H1 (cell line): ENCODE measurements at regions not wholly inside any gene's neighbourhood (a gene's known extent, or its start where the extent isn't known, plus 50 kb on each side); places are given as distances from the start of the nearest gene placed in this dataset.

Experiments used
- CEBPB ChIP-seq: IDR thresholded peaks from 2 replicates; pipeline ENCODE4 v1.6.1; 2012; ENCODE audit warnings: low read depth, low read length
- CTBP2 ChIP-seq: IDR thresholded peaks from 2 replicates; pipeline ENCODE4 v1.7.0; 2011; ENCODE audit warnings: borderline replicate concordance, mild to moderate bottlenecking, moderate library complexity, mixed read lengths, low read length; ENCODE audit not compliant: insufficient read depth, insufficient read length
- HDAC2 ChIP-seq, 2 experiments: fragments of 300-600 bp in 1 of 2; sonication (generic) in 1 of 2; IDR thresholded peaks; 2 replicates each; pipeline ENCODE4 v1.6.1; 2011 to 2012; ENCODE audit warnings: low read depth in 2 of 2, low read length in 2 of 2, mild to moderate bottlenecking in 2 of 2, moderate library complexity in 2 of 2, borderline replicate concordance in 1 of 2, inconsistent platforms in 1 of 2
- RAD21 ChIP-seq, 2 experiments: IDR thresholded peaks in 1 of 2; conservative IDR thresholded peaks in 1 of 2; 2 replicates each; pipeline ENCODE4 v1.6.1; 2011; ENCODE audit warnings: low read depth in 2 of 2, low read length in 2 of 2, improper control_type of control experiment in 1 of 2, inconsistent platforms in 1 of 2, mild to moderate bottlenecking in 1 of 2, moderate library complexity in 1 of 2
- RXRA ChIP-seq: IDR thresholded peaks from 2 replicates; pipeline ENCODE4 v1.6.1; 2011; ENCODE audit warnings: low read depth, mild to moderate bottlenecking, low read length, moderate library complexity; ENCODE audit not compliant: insufficient read depth
- SP4 ChIP-seq: IDR thresholded peaks from 2 replicates; pipeline ENCODE4 v1.6.1; 2012; ENCODE audit warnings: low read length, inconsistent platforms

- TF ChIP-seq RXRA, result no peak
- TF ChIP-seq SP4, result no peak
- no peak for TF ChIP-seq CTBP2
- no peak for TF ChIP-seq HDAC2 (IDR thresholded peaks at IDR 0.05; ENCODE audit: borderline replicate concordance in 1 of 2, low read depth in 2 of 2, low read length in 2 of 2)
- no peak for TF ChIP-seq CEBPB
- TF ChIP-seq RAD21 (IDR thresholded peaks at IDR 0.05 in 1 of 2, conservative IDR thresholded peaks at IDR 0.05 in 1 of 2; ENCODE audit: low read depth in 2 of 2, low read length in 2 of 2), result no peak
These were observed 293.8 kb upstream of the ADAMTS5 start (continued) for GRCh38 chr21:27260728-27261127.
